DND-41 (cell line): ENCODE measurements at regions not wholly inside any gene's neighbourhood (a gene's known extent, or its start where the extent isn't known, plus 50 kb on each side); places are given as distances from the start of the nearest gene placed in this dataset.

Source experiments
- ATAC-seq: fragments of 200-7000 bp; cut with Tn5 transposase; 3 replicates; pipeline ENCODE4 v1.9.1; 2021; ENCODE audit warnings: low read depth; ENCODE audit not compliant: insufficient read depth
- DNase-seq: peaks from one replicate; pipeline ENCODE4 v3.0.0-alpha.2; 2020
- H2AFZ ChIP-seq: 2 replicates; pipeline ENCODE4 v1.6.0; 2012; ENCODE audit warnings: low read depth, low read length
- H3K27ac ChIP-seq: 2 replicates; pipeline ENCODE4 v1.5.1; 2012; ENCODE audit warnings: low read length, inconsistent platforms
- H3K27me3 ChIP-seq: fragments of 200-600 bp; sonication (generic); 2 replicates; pipeline ENCODE4 v1.6.0; 2012; ENCODE audit warnings: low read length, mild to moderate bottlenecking, inconsistent platforms; ENCODE audit not compliant: insufficient read depth, poor library complexity
- H3K36me3 ChIP-seq: 2 replicates; pipeline ENCODE4 v1.5.1; 2012; ENCODE audit warnings: low read length, inconsistent platforms; ENCODE audit not compliant: insufficient read depth
- H3K4me1 ChIP-seq: 2 replicates; pipeline ENCODE4 v1.5.1; 2012; ENCODE audit warnings: mild to moderate bottlenecking, low read length; ENCODE audit not compliant: insufficient read depth
- H3K4me2 ChIP-seq: 2 replicates; pipeline ENCODE4 v1.6.0; 2012; ENCODE audit warnings: mild to moderate bottlenecking, moderate library complexity, low read length, inconsistent platforms; ENCODE audit not compliant: insufficient read depth
- H3K4me3 ChIP-seq, 2 experiments: fragments of 200-600 bp in 1 of 2; shearing (Covaris generic) in 1 of 2; 2 replicates each; pipeline ENCODE4 v1.5.1; 2012 to 2016; ENCODE audit warnings: inconsistent platforms in 2 of 2, low read length in 2 of 2, mild to moderate bottlenecking in 2 of 2, low read depth in 1 of 2, moderate library complexity in 1 of 2
- H3K79me2 ChIP-seq: 2 replicates; pipeline ENCODE4 v1.6.0; 2012; ENCODE audit warnings: low read length, inconsistent platforms; ENCODE audit not compliant: insufficient read depth
- H3K9ac ChIP-seq: 2 replicates; pipeline ENCODE4 v1.6.0; 2012; ENCODE audit warnings: low read depth, mild to moderate bottlenecking, inconsistent platforms, low read length, moderate library complexity
- H3K9me3 ChIP-seq: 2 replicates; pipeline ENCODE4 v1.5.1; 2012; ENCODE audit warnings: low read length, moderate library complexity, mild to moderate bottlenecking, inconsistent platforms; ENCODE audit not compliant: insufficient read depth, severe bottlenecking
- H4K20me1 ChIP-seq: 2 replicates; pipeline ENCODE4 v1.6.0; 2012; ENCODE audit warnings: low read length; ENCODE audit not compliant: insufficient read depth
- EZH2 ChIP-seq: IDR thresholded peaks from 3 replicates; pipeline ENCODE4 v1.6.1; 2012; ENCODE audit warnings: borderline replicate concordance, low read depth, mild to moderate bottlenecking, moderate library complexity, low read length, inconsistent platforms; ENCODE audit not compliant: severe bottlenecking
- TF ChIP-seq, protein P1 (sequence below): IDR thresholded peaks from 2 replicates; pipeline ENCODE4 v1.5.1; 2012; ENCODE audit warnings: borderline replicate concordance, low read length, moderate library complexity, mild to moderate bottlenecking; ENCODE audit not compliant: poor library complexity, severe bottlenecking; ENCODE audit errors: extremely low read depth

GRCh38 chr1:79100385-79100784, 93.9 kb upstream of the ADGRL4 start:
- ATAC-seq (no peak), DNase-seq (no peak)
- H3K4me3 ChIP-seq: no peak overlapping the region
- H3K27ac ChIP-seq: no peak overlapping the region
- H3K27me3 ChIP-seq: no peaks in the 10 kb centered on the region
- no peak overlapping the region for H3K4me2 ChIP-seq
- H3K79me2 ChIP-seq: no peaks in the 10 kb centered on the region
- no peaks in the 10 kb centered on the region for H3K4me1 ChIP-seq
- H3K36me3 ChIP-seq: no peaks in the 10 kb centered on the region
- TF ChIP-seq, protein P1, sequence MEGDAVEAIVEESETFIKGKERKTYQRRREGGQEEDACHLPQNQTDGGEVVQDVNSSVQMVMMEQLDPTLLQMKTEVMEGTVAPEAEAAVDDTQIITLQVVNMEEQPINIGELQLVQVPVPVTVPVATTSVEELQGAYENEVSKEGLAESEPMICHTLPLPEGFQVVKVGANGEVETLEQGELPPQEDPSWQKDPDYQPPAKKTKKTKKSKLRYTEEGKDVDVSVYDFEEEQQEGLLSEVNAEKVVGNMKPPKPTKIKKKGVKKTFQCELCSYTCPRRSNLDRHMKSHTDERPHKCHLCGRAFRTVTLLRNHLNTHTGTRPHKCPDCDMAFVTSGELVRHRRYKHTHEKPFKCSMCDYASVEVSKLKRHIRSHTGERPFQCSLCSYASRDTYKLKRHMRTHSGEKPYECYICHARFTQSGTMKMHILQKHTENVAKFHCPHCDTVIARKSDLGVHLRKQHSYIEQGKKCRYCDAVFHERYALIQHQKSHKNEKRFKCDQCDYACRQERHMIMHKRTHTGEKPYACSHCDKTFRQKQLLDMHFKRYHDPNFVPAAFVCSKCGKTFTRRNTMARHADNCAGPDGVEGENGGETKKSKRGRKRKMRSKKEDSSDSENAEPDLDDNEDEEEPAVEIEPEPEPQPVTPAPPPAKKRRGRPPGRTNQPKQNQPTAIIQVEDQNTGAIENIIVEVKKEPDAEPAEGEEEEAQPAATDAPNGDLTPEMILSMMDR: no peak
- TF ChIP-seq EZH2: no peak
- H3K9me3 ChIP-seq: no peaks in the 10 kb centered on the region
- no peaks in the 10 kb centered on the region for H4K20me1 ChIP-seq
- no peak overlapping the region for H2AFZ ChIP-seq
- no peak overlapping the region for H3K9ac ChIP-seq

DNA sequence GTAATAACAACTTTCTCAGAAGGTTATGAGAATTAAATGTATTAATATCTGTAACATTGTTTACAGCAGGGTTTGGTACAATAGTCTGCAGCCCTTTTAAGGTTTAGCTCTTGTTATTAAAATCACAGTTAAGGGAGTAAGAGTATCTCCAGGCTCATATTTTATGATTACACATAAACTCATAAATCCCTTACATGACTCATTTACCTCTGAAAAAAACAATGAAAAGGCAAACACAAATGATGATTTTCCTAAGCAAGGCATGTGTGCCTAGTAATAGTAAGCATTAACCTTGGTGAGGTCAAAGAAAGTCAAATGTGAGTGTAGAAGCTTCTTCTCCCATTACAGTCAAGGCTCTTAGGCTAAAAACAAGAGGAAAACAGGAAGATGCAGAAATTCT, 84.5 kb upstream of the ADGRL4 start:
- no peaks in the 10 kb centered on the region for H3K4me1 ChIP-seq
- no peak overlapping the region for H2AFZ ChIP-seq
- H3K9me3 ChIP-seq: no peaks in the 10 kb centered on the region
- no peaks in the 10 kb centered on the region for H4K20me1 ChIP-seq
- H3K4me3 ChIP-seq: no peak overlapping the region
- H3K36me3 ChIP-seq: no peaks in the 10 kb centered on the region
- no peak for ATAC-seq
- H3K9ac ChIP-seq: no peak overlapping the region
- no peak overlapping the region for H3K4me2 ChIP-seq
- no peaks in the 10 kb centered on the region for H3K79me2 ChIP-seq
- no peak overlapping the region for H3K27ac ChIP-seq
- DNase-seq: no peak
- TF ChIP-seq, protein P1: no peak
- TF ChIP-seq EZH2: no peak
- H3K27me3 ChIP-seq: no peaks in the 10 kb centered on the region

DNA sequence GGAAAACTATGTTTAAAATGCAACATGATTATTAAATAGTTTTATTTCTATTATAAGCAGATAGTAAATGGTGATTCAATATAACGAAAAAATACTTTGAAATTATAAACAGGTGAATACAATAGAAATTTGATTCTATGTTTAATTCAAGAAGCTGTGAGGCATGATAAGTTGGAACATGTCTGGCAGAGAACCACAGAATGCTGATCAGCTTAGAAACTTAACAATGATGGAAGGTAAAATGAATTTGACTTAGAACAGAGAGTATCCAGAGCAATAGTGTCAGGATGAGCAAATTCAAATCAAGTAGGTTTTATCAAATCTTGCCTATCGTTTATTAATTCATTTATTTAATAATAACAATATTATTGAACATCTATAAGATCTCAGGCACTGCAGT, 83.4 kb upstream of the ADGRL4 start:
- no peaks in the 10 kb centered on the region for H4K20me1 ChIP-seq
- ATAC-seq (no peak), DNase-seq (no peak)
- TF ChIP-seq, protein P1: no peak
- TF ChIP-seq EZH2: no peak
- no peak overlapping the region for H3K27ac ChIP-seq
- no peaks in the 10 kb centered on the region for H3K27me3 ChIP-seq
- no peak overlapping the region for H2AFZ ChIP-seq
- no peak overlapping the region for H3K4me2 ChIP-seq
- no peaks in the 10 kb centered on the region for H3K9me3 ChIP-seq
- H3K4me3 ChIP-seq: no peak overlapping the region
- H3K4me1 ChIP-seq: no peaks in the 10 kb centered on the region
- no peaks in the 10 kb centered on the region for H3K79me2 ChIP-seq
- no peak overlapping the region for H3K9ac ChIP-seq
- no peaks in the 10 kb centered on the region for H3K36me3 ChIP-seq

DNA sequence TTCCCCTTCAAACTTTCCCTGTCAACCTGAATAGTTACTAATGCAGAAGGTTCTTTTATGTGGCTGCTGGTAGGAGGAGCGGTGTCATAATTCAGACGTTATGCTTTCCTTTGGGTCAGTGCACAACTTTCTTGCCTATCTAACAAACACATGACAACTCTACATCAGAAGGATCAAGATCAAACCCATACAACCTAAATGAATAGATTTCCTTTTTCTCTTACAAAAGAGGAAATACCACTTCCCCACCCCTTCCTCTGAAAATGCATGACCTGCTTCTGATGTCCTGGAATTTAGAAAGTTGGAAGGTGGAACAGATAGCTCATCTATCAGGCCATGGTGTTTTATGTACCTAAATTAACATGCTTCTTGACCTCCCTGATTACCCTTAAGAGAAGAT, 75.7 kb upstream of the ADGRL4 start:
- H3K36me3 ChIP-seq: no peaks in the 10 kb centered on the region
- H3K4me3 ChIP-seq: no peak overlapping the region
- H2AFZ ChIP-seq: no peak overlapping the region
- no peaks in the 10 kb centered on the region for H3K79me2 ChIP-seq
- H3K9me3 ChIP-seq: no peaks in the 10 kb centered on the region
- H4K20me1 ChIP-seq: no peaks in the 10 kb centered on the region
- no peaks in the 10 kb centered on the region for H3K27me3 ChIP-seq
- no peak for ATAC-seq
- no peak overlapping the region for H3K27ac ChIP-seq
- no peak for DNase-seq
- H3K9ac ChIP-seq: no peak overlapping the region
- no peak for TF ChIP-seq EZH2
- TF ChIP-seq, protein P1: no peak
- H3K4me1 ChIP-seq: no peaks in the 10 kb centered on the region
- H3K4me2 ChIP-seq: no peak overlapping the region
